ENCODE measurements at regions not wholly inside any gene's neighbourhood (a gene's known extent, or its start where the extent isn't known, plus 50 kb on each side); places are given as distances from the start of the nearest gene placed in this dataset.
"Not testable (repeated sequence)": the region's sequence is repeated elsewhere in the genome, so short reads cannot be mapped to it uniquely, and the experiment has no call there.

DNA sequence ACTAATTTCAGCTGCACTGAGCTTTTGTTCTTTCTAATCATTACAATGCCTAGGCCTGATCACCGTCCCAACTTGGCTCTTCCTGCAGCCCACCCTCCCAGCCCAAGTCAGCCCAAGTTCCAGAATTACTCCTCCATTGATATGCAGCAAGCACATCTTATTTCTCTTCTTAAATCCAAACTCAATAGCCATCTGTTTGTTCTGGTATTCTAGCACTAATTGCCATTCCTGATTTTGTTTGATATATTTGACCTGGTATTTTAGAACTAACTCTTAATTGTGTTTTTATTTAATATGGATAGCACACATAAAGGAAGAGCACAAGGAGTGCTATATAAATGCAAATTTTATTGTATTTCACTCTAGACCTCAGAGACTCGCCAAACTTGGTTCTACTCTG is 241.2 kb downstream of the SKIDA1 start:
- Mint-ChIP-seq H3K9me3 (no peaks in the 10 kb centered on the region), H3K27me3 (no peaks in the 10 kb centered on the region), H3K36me3 (no peaks in the 10 kb centered on the region), H3K27ac (no peak overlapping the region), H3K4me3 (no peak overlapping the region), H3K4me1 (ENCODE audit: unreplicated experiment) (peaks cover 21% of the 10 kb centered on the region)
- no peak for DNase-seq (ENCODE audit: extremely low spot score, unreplicated experiment)
- no peak for TF ChIP-seq CTCF (conservative IDR thresholded peaks at IDR 0.05)

GRCh38 chr10:21283053-21283452 is 242.4 kb downstream of the SKIDA1 start:
- H3K27ac Mint-ChIP-seq, H3K36me3 Mint-ChIP-seq: not testable (repeated sequence)

DNA sequence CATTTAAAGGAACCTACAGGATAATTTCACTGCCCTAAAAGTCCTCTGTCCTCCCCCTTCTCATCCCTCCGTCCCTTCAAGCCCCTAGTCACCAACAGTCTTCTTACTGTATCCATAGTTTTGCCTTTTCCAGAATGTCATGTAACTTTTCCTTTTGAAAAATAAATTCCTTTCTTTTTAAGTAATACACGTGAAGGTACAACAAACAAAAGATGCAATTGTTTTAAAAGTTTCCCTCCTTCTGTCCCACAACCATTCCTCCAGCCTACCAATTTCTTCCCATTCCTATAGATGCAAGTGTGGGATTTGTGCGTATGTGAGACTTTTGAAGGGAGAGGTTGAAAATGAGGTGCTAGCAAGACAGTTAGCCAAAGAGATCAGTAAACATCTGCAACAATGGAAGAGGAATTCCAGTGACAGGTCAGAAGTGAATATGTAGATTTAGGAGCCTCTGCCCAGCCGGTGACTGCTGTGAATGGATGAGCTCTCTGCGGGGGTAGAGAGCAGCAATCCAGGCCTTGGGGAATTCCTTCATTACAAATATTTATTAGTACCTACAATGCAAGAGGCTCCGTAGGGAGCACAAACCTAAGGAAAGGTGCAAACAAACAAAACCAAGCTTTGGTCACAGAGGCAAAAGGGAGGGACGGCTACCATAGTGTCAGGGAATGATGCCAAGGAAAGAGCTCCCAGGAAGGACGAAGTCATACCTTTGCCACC is 243.6 kb downstream of the SKIDA1 start:
- Mint-ChIP-seq H3K27ac (no peak overlapping the region), H3K4me1 (ENCODE audit: unreplicated experiment) (peaks cover 28% of the 10 kb centered on the region), H3K27me3 (no peaks in the 10 kb centered on the region), H3K9me3 (no peaks in the 10 kb centered on the region), H3K36me3 (no peaks in the 10 kb centered on the region), H3K4me3 (no peak overlapping the region)
- DNase-seq (ENCODE audit: extremely low spot score, unreplicated experiment): no peak
- no peak for TF ChIP-seq CTCF (conservative IDR thresholded peaks at IDR 0.05)

More at GRCh38 chr10:21283053-21283452, 242.4 kb downstream of the SKIDA1 start:
- not testable (repeated sequence) for DNase-seq (ENCODE audit: extremely low spot score, unreplicated experiment); H3K27me3 Mint-ChIP-seq; H3K4me3 Mint-ChIP-seq; H3K9me3 Mint-ChIP-seq
- H3K4me1 Mint-ChIP-seq (ENCODE audit: unreplicated experiment): peaks cover 28% of the 10 kb centered on the region

DNA sequence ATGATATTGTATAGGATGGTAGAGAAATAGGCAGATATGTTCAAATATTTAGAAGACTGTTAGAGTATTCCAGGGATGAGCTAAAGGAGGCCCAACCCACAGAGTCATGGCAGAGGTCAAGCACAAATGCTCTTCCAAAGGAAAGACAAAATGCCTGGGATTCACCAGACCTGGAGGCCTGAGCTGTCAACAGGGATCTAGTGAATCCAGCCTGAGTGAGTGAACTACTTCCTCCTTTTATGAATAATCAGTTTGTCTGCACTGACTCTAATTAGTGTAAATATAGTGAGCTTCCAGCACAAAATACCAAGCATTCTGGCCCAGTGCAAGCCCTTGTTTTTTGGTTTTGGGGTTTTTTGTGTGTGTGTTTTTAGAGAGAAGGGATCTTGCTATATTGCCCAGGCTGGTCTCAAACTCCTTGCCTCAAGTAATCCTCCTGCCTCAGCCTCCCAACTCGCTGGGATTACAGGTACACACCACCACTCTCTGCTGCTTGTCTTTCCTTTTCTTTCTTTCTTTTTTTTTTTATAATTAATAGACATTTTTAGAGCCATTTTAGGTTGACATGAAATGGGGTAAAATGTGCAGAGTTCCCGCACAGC is 244.4 kb downstream of the SKIDA1 start:
- H3K27ac Mint-ChIP-seq: no peak overlapping the region

GRCh38 chr10:21280037-21280436 is 245.4 kb downstream of the SKIDA1 start:
- Mint-ChIP-seq H3K4me3 (no peak overlapping the region), H3K4me1 (ENCODE audit: unreplicated experiment) (peaks cover 19% of the 10 kb centered on the region), H3K9me3 (no peaks in the 10 kb centered on the region), H3K36me3 (no peaks in the 10 kb centered on the region), H3K27me3 (no peaks in the 10 kb centered on the region), H3K27ac (no peak overlapping the region)
- DNase-seq (ENCODE audit: extremely low spot score, unreplicated experiment): no peak
- no peak for TF ChIP-seq CTCF (conservative IDR thresholded peaks at IDR 0.05)

More for the DNA sequence above, 244.4 kb downstream of the SKIDA1 start:
- Mint-ChIP-seq H3K4me3 (no peak overlapping the region), H3K27me3 (no peaks in the 10 kb centered on the region), H3K4me1 (ENCODE audit: unreplicated experiment) (peaks cover 28% of the 10 kb centered on the region), H3K9me3 (no peaks in the 10 kb centered on the region), H3K36me3 (no peaks in the 10 kb centered on the region)
- TF ChIP-seq CTCF (conservative IDR thresholded peaks at IDR 0.05): no peak
- no peak for DNase-seq (ENCODE audit: extremely low spot score, unreplicated experiment)

DNA sequence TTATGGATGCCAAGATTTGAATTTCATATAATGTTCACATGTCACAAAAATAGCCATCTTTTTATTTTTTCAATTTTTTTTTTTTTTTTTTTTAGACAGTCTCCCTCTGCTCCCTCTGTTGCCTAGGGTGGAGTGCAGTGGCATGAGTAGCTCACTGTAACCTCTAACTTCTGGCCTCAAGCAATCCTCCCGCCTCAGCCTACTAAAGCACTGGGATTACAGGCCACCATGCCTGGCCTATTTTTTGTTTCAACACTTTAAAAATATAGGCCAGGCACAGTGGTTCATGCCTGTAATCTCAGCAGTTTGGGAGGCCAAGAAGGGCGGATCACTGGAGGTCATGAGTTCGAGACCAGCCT is 246.3 kb downstream of the SKIDA1 start:
- H3K9me3 Mint-ChIP-seq: no peaks in the 10 kb centered on the region
- no peak for TF ChIP-seq CTCF (conservative IDR thresholded peaks at IDR 0.05)
- DNase-seq (ENCODE audit: extremely low spot score, unreplicated experiment): no peak
- peaks cover 19% of the 10 kb centered on the region for H3K4me1 Mint-ChIP-seq (ENCODE audit: unreplicated experiment)
- H3K36me3 Mint-ChIP-seq: no peaks in the 10 kb centered on the region
- no peak overlapping the region for H3K4me3 Mint-ChIP-seq
- H3K27ac Mint-ChIP-seq: peak overlapping the region; percentile 88
- no peaks in the 10 kb centered on the region for H3K27me3 Mint-ChIP-seq

Measured in type B pancreatic cell (in vitro differentiated cells).